RCC 7860 (cell line): ENCODE measurements at regions not wholly inside any gene's neighbourhood (a gene's known extent, or its start where the extent isn't known, plus 50 kb on each side); places are given as distances from the start of the nearest gene placed in this dataset.
A peak's percentile ranks its signal among the peaks of the same experiment; 100 is the strongest.

ENCODE experiments used
- DNase-seq: peaks from one replicate; pipeline ENCODE4 v3.0.0-alpha.2; 2015; ENCODE audit warnings: low spot score
- FAIRE-seq: peaks from 2 replicates; lab custom pipeline; 2012; peaks lifted over from hg19 to GRCh38; lab: Jason Lieb, UNC

- no peak for FAIRE-seq
- no peak for DNase-seq
These were observed 365.8 kb upstream of the C1orf174 start for GRCh38 chr1:4265836-4266235.

GRCh38 chr1:4267381-4268261, 367.5 kb upstream of the C1orf174 start:
- peak; percentile 77 for FAIRE-seq
- DNase-seq: peak; percentile 78

- FAIRE-seq: no peak
These were observed 368.3 kb upstream of the C1orf174 start for GRCh38 chr1:4268262-4268888.

GRCh38 chr1:4268889-4269284, 368.8 kb upstream of the C1orf174 start:
- DNase-seq (no peak), FAIRE-seq (no peak)

More at GRCh38 chr1:4268262-4268888, 368.3 kb upstream of the C1orf174 start:
- no peak for DNase-seq

GRCh38 chr1:4269330-4269729, 369.3 kb upstream of the C1orf174 start:
- no peak for DNase-seq

GRCh38 chr1:4269952-4270570, 370.0 kb upstream of the C1orf174 start:
- FAIRE-seq: no peak

More at GRCh38 chr1:4269330-4269729, 369.3 kb upstream of the C1orf174 start:
- no peak for FAIRE-seq

GRCh38 chr1:4270651-4271337, 370.7 kb upstream of the C1orf174 start:
- DNase-seq (no peak), FAIRE-seq (no peak)

More at GRCh38 chr1:4269952-4270570, 370.0 kb upstream of the C1orf174 start:
- no peak for DNase-seq

GRCh38 chr1:4271338-4271998, 371.4 kb upstream of the C1orf174 start:
- FAIRE-seq: no peak
- DNase-seq: no peak

- FAIRE-seq: no peak
- DNase-seq: no peak
These were observed 372.5 kb upstream of the C1orf174 start for GRCh38 chr1:4272568-4272967.

- DNase-seq: no peak
- no peak for FAIRE-seq
These were observed 373.2 kb upstream of the C1orf174 start for GRCh38 chr1:4273243-4273642.

- DNase-seq (no peak), FAIRE-seq (no peak)
These were observed 373.7 kb upstream of the C1orf174 start for GRCh38 chr1:4273747-4274146.

- DNase-seq (no peak), FAIRE-seq (no peak)
These were observed 375.0 kb upstream of the C1orf174 start for GRCh38 chr1:4275083-4275482.

- FAIRE-seq (no peak), DNase-seq (no peak)
These were observed 376.2 kb upstream of the C1orf174 start for GRCh38 chr1:4276238-4276637.

GRCh38 chr1:4277598-4277997, 376.8 kb upstream of the AJAP1 start:
- no peak for DNase-seq
- no peak for FAIRE-seq

GRCh38 chr1:4284976-4285375, 369.4 kb upstream of the AJAP1 start:
- FAIRE-seq (no peak), DNase-seq (no peak)

- no peak for FAIRE-seq
- no peak for DNase-seq
These were observed 361.5 kb upstream of the AJAP1 start for GRCh38 chr1:4292861-4293260.

- DNase-seq (no peak), FAIRE-seq (no peak)
These were observed 355.9 kb upstream of the AJAP1 start for GRCh38 chr1:4298361-4299083.

- DNase-seq: no peak
- no peak for FAIRE-seq
These were observed 353.4 kb upstream of the AJAP1 start for GRCh38 chr1:4301007-4301406.

- DNase-seq (no peak), FAIRE-seq (no peak)
These were observed 351.1 kb upstream of the AJAP1 start for GRCh38 chr1:4303303-4303702.
